Activated CD8-positive, alpha-beta memory T cell treated with anti-CD3 and anti-CD28 coated beads, Interleukin-2, amount 50 U/mL, for 4 hours (primary cell): ENCODE measurements at regions not wholly inside any gene's neighbourhood (a gene's known extent, or its start where the extent isn't known, plus 50 kb on each side); places are given as distances from the start of the nearest gene placed in this dataset.

Experiments used
- DNase-seq: peaks from one replicate; pipeline ENCODE4 v3.0.0-alpha.2; 2020

DNA sequence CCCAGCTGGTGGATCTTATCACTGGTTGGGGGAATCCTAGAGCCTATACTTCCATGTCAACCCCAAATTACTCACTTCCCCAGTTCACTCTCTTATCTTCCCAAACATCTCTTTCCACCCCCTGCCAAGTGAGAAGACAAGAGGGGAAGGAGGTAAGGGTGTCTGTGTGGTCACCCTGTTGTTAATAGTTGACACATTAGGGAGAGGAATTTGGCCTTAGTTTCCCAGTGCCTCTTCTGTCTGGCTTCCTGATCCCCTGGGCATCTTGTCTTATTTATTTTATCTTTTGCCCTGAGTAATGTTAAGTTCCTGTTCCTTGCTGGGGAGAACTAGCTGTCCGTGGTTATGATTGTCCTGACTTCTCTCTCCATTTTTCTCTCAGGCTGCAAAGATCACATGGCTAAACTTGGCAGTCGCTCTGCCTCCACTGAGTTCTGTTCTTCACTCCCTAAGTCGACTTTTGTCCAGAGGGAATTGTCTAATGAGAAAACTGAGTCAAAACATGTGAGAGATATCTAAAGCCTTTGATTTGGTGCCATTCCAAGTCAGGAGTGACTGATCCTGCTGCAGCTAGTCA, 157.1 kb upstream of the SYT6 start:
- no peak for DNase-seq

DNA sequence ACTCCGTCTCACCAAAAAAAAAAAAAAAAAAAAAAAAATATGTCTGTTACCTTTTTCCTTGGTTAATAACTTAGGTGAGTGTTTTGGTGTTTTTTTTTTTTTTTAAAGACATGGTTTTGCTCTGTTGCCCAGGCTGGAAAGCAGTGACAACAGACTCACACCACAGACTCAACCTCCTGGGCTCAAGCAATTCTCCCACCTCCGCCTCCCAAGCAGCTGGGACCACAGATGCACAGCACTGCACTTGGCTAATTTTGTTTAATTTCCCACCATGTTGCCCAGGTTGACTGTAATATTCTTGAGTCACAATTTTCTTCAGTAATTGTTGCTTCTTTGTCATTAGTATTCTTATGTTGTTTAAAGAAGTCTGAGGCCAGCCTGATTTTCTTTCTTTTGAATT, 149.2 kb upstream of the SYT6 start:
- no peak for DNase-seq

DNA sequence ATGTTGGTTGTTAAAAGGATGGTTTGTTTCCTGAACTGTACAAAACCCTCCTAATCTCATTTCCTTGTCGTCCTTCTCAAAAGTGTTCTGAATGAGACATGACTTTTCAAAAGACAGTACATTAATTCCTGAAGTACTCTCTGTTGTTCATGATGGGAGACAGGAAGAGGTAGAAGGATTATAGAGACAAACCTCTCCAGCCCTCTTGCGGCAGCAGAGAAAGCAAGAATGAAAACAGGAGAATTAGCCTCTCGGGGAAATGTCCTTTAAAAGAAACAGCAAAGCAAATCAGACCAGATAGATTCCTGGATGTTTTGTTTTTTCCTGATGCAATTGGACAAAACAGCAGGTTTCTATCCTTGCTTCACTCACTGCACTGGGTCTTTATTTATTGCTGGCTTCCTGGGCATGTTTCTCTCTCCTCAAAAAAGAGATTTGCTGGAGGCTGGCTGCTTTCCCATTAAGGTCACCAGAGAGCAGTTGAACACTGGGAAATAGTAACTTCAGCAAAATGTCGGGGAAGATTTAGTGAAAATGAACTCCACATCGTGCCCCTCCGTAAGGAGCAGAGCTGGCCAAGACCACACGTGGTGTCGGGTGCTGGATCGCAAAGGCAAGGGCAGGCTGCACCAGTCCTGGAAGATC, 145.8 kb upstream of the SYT6 start:
- DNase-seq, result no peak

GRCh38 chr1:114298008-114298407, 144.3 kb upstream of the SYT6 start:
- DNase-seq, result no peak

DNA sequence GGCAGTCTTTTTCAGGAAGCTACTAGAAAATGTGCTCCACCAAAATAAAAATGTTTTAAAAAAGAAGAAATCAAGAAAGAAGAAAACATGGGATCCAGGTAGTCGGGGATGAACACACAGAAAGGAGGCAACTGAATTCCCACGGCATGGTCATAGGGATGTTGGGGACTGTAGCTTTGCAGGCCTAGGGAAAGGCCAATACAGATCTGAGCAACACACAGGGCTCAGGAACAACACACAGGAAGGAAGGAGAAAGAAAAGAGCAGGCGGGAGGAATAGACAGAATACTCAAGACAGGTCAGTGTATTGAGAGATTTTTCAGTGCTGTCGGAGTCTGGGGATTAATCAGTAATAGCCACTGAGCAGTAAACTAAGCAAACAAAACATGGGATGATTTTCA, 142.7 kb upstream of the SYT6 start:
- no peak for DNase-seq

GRCh38 chr1:114295321-114295720, 141.7 kb upstream of the SYT6 start:
- DNase-seq, result no peak

DNA sequence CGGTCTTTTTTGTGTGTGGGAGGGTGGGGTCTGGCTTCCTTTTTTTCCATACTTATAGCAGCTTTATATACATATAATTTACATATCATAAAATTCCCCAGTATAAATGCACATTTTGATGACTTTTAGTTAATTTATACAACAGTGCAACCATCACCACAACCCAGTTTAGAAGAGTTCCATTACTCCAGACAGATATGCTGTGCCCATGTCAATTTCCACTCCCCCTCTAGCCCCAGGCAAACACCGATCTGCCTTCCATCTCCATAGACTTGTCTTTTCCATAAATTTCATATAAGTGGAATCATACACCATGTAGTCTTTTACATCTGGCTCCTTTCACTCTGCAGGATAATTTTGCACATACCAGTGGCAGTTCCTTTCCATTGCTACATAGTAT, 139.2 kb upstream of the SYT6 start:
- no peak for DNase-seq

DNA sequence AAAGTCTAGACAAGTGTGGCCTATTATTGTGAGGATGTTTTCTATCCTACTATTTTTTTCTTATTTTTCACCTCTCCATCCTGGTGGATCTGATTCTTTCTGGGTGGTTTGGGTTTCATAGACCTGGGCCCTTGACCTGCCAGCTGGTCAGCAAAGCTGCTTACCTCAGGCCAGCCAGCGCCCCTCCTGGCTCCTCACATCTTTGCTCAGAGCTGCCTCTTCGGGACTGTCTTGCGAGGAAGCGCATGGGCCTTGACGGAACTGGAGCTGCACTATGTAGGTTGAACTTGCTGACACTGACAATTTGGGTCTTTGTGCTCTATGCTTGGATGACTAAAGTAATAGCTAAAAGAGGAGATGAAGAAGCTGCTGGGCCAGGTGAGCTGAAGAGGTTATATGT, 138.5 kb upstream of the SYT6 start:
- no peak for DNase-seq

- DNase-seq, result no peak
These were observed 137.1 kb upstream of the SYT6 start for GRCh38 chr1:114290776-114291175.

DNA sequence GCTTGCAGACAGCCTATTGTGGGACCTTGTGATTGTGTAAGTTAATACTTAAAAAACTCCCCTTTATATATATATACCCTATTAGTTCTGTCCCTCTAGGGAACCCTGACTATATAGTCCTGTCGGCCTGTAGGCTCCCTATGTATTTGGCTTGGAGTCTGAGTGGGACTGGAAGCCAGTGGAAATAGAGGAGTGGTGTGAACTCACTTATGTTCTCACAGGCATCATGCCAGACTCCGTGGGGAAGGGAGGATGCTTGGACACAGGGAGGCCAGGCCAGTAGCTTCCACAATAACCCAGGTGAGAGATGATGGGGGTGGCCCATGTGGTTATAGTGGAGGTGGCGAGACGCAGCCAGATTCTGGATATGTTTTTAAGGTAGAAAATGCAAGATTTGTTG, 136.7 kb upstream of the SYT6 start:
- DNase-seq, result no peak

DNA sequence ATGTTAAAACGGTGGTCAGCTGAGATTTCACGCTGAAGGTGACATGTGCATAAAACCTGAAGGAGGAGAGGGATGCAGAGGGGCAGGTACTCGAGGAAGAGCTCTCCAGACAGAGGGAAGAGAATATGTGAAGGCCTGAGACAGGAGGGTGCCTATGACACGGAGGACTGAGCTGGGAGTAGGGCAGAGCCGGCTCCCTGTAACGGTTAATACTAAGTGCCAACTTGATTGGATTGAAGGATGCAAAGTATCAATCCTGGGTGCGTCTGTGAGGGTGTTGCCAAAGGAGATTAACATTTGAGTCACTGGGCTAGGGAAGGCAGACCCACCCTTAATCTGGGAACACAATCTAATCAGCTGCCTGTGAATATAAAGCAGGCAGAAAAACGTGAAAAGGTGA, 136.2 kb upstream of the SYT6 start:
- DNase-seq, result no peak

- DNase-seq, result no peak
These were observed 135.6 kb upstream of the SYT6 start for GRCh38 chr1:114289306-114289705.

DNA sequence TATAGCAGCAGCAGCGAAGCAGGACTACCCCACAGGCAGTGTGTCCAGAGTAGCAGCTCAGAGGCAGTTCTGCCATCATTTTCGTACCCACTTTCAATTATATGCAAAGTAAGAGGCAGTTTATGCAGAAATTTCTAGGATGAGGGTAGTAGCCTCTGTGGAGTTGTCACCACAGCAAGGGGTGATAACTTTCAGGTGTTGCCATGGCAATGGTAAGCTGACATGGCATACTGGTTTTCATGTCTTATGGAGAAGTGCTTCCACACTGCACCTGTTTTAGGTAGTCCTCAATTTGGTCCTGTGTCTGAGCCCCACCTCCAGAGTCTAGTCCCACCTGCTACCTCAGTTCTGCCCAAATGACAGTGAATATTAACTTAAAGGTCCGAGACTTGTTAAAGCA, 133.3 kb upstream of the SYT6 start:
- DNase-seq, result no peak

- no peak for DNase-seq
These were observed 132.5 kb upstream of the SYT6 start for GRCh38 chr1:114286179-114286578.

DNA sequence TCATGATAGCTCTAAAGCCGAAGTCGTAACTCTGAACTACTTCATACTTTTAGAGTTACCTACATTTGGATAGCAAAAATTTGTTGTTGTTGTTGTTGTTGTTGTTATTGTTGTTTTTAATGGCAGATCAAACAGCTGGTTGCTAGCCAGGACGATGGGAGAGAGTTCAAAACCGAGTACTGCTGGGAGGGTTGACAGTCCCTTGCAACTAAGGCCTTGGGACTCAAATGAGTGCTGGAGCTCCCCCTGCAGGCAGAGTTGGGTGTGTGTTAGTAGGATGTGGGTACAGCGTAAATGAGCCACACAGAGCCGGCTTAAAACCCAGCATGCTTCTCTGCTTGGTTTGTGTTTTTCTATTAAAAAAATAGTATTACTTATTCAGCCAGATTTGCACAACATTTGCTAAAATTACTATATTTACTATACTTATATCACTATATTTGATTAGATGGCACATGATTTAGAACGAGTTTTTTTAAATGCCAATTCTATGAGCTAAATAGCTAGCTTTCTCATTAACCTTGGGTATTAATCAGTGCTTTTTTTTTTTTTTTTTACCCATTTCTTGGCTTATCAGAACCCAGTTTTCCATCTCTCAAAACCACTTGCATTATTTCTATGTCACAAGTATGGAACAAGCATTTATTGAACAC, 129.2 kb upstream of the SYT6 start:
- DNase-seq, result peak; percentile 85

GRCh38 chr1:114278911-114279310, 125.2 kb upstream of the SYT6 start:
- no peak for DNase-seq

DNA sequence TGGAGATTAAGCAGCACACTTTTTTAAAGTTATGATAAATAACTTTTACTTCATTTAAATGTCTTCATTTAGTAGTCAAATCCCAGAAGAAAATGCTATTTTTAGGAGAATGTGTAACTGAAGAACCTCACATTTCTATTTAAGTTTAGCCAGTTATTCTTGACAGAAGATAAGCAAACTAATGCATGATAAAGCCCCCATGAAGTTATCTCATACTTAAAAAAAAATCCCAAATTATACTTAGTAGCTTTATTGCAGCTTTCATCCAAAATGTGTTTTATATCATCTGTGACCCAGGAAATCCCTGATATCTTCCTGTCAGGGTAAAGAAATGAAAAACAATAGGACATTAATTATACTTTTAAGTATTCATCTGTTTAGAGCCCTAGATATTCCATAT, 124.8 kb upstream of the SYT6 start:
- DNase-seq, result no peak

- no peak for DNase-seq
These were observed 121.1 kb upstream of the SYT6 start for GRCh38 chr1:114274621-114275317.

DNA sequence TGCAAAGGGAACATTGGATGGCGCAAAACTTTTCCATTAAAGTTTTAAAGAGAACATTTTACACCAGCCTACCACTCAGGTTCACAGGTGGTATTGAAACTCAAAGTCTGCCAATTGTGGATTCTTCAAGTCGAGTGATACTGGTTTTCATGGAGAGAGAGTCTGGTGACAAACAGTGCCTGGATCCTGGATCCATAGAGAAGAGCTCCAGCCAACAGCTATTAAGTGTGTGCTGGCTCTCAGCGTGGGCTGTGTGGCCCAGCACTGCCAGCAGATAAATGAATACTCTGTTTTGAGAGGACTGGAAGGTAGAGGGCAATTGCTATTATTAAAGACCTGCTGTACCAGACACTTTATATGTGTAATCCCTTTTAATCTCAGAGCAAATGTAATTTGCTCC, 118.9 kb upstream of the SYT6 start:
- DNase-seq, result no peak

- DNase-seq, result no peak
These were observed 117.0 kb upstream of the SYT6 start for GRCh38 chr1:114270718-114271117.

DNA sequence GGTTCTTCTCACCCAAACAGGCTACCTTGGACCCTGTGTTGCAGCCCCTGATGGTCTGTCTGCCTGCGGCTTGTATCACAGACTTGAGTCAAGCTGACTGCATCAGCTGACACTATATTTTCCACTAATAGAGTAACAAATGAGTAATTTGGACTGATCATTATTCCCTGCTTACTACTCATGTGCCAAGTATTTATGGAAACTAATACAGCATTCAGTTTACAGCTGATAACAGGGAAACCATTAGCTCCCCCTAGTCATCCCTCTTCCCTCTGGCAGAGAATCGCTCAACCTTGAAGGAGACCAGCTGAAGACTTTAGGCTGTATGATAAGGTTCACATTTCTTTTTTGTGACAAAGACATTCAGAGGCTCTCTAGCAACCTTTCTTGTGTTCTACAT, 116.6 kb upstream of the SYT6 start:
- no peak for DNase-seq

DNA sequence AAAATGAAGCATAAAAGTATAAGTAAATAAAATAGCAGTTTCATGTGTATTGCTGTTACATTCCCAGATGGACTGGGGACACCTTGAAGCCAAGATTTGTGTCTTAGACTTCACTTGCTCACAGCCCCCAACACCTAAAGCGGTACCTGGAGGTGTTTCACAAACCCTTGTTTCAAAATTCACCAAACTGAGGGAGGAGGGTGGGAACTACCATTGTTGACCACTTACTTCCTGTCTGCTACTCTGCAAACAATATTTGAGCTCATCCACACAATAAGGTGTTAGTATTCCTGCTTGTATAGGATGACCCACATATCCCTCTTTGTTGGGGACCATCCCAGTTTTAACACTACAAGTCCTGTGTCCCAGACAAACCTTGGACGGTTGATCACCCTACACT, 115.9 kb upstream of the SYT6 start:
- DNase-seq, result no peak

GRCh38 chr1:114263343-114263742, 109.7 kb upstream of the SYT6 start:
- DNase-seq, result no peak

GRCh38 chr1:114262337-114262736, 108.7 kb upstream of the SYT6 start:
- no peak for DNase-seq
